ENCODE measurements at regions not wholly inside any gene's neighbourhood (a gene's known extent, or its start where the extent isn't known, plus 50 kb on each side); places are given as distances from the start of the nearest gene placed in this dataset.

- Histone ChIP-seq H2AFZ (ENCODE audit: insufficient read depth, low read depth, low read length, poor library complexity, severe bottlenecking) (no peak overlapping the region), H3K79me2 (ENCODE audit: control insufficient read depth, insufficient read depth, low read length) (no peaks in the 10 kb centered on the region), H3K4me2 (replicated peaks; ENCODE audit: low read depth, low read length, poor library complexity, severe bottlenecking) (no peak overlapping the region), H3K4me3 (ENCODE audit: control extremely low read depth in 1 of 5, extremely low read depth in 1 of 5, insufficient read depth in 1 of 5, low read depth in 2 of 5, low read length in 4 of 5) (no peak overlapping the region), H3K9ac (ENCODE audit: low read length) (no peak overlapping the region), H4K20me1 (ENCODE audit: control insufficient read depth, insufficient read depth, low read length, poor library complexity, severe bottlenecking) (no peaks in the 10 kb centered on the region), H3K9me3 (ENCODE audit: control extremely low read depth in 1 of 3, control insufficient read depth in 2 of 3, insufficient read depth in 1 of 3, low read length in 2 of 3) (peaks cover 0 to 2% (median 0%) of the 10 kb centered on the region in 3 donors), H3K27ac (ENCODE audit: low read length in 2 of 2) (no peak overlapping the region), H3K27me3 (replicated peaks in 1 of 4; ENCODE audit: control extremely low read depth in 1 of 4, control insufficient read depth in 3 of 4, insufficient read depth in 4 of 4, low read length in 3 of 4) (no peaks in the 10 kb centered on the region), H3K4me1 (ENCODE audit: control insufficient read depth in 2 of 2, insufficient read depth in 2 of 2, low read length in 2 of 2) (no peaks in the 10 kb centered on the region), H3K36me3 (replicated peaks in 1 of 2; ENCODE audit: control extremely low read depth in 1 of 2, control insufficient read depth in 1 of 2, extremely low read depth in 1 of 2, insufficient read depth in 2 of 2, low read length in 1 of 2) (no peaks in the 10 kb centered on the region)
- ChIA-PET CTCF (no interaction called here), POLR2A (no interaction called here)
- TF ChIP-seq EZH2 (IDR thresholded peaks at IDR 0.05; ENCODE audit: borderline replicate concordance, insufficient read depth, low read depth, low read length, poor library complexity, severe bottlenecking), result no peak
- TF ChIP-seq CTCF (IDR thresholded peaks at IDR 0.05), result no peak
- Mint-ChIP-seq H3K4me3 (no peak overlapping the region), H3K27ac (no peak overlapping the region), H3K9me3 (ENCODE audit: insufficient read depth) (no peaks in the 10 kb centered on the region), H3K27me3 (no peaks in the 10 kb centered on the region), H3K4me1 (no peaks in the 10 kb centered on the region)
- WGBS (ENCODE audit: insufficient coverage), result no CpG with 5 or more reads among the region's 1 CpG
- no peak for DNase-seq
- intact Hi-C loops (cut with micrococcal nuclease), result no loop called here
- no peak for ATAC-seq (ENCODE audit: low read depth)
Observed at GRCh38 chr11:105273660-105274280, 134.2 kb upstream of the CARD18 start.

DNA sequence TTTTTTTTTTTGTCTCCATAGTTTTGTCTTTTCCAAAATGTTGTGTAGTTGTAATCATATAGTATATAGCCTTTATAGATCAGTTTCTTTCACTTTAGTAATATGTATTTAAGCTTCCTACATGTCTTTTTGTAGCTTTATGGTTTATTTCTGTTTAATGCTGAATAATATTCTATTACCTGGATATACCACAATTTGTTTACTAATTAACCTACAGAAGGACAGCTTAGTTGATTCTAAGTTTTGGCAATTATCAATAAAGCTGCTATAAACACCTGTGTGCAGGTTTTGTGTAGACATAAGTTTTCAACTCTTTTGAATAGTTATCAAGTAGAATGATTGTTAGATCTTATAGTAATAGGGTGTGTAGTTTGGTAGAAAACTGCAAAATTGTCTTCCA lies 130.3 kb upstream of the CARD18 start:
- no peak overlapping the region for H3K27ac Mint-ChIP-seq
- TF ChIP-seq CTCF (IDR thresholded peaks at IDR 0.05) (no peak), EZH2 (IDR thresholded peaks at IDR 0.05; ENCODE audit: borderline replicate concordance, insufficient read depth, low read depth, low read length, poor library complexity, severe bottlenecking) (no peak)
- no peak for ATAC-seq (ENCODE audit: low read depth)
- no peak overlapping the region for H3K4me3 Mint-ChIP-seq
- Histone ChIP-seq H3K4me2 (replicated peaks; ENCODE audit: low read depth, low read length, poor library complexity, severe bottlenecking) (no peak overlapping the region), H3K79me2 (ENCODE audit: control insufficient read depth, insufficient read depth, low read length) (no peaks in the 10 kb centered on the region), H3K9ac (ENCODE audit: low read length) (no peak overlapping the region), H4K20me1 (ENCODE audit: control insufficient read depth, insufficient read depth, low read length, poor library complexity, severe bottlenecking) (no peaks in the 10 kb centered on the region), H3K27me3 (replicated peaks in 1 of 4; ENCODE audit: control extremely low read depth in 1 of 4, control insufficient read depth in 3 of 4, insufficient read depth in 4 of 4, low read length in 3 of 4) (no peaks in the 10 kb centered on the region), H3K36me3 (replicated peaks in 1 of 2; ENCODE audit: control extremely low read depth in 1 of 2, control insufficient read depth in 1 of 2, extremely low read depth in 1 of 2, insufficient read depth in 2 of 2, low read length in 1 of 2) (no peaks in the 10 kb centered on the region), H3K4me1 (ENCODE audit: control insufficient read depth in 2 of 2, insufficient read depth in 2 of 2, low read length in 2 of 2) (no peaks in the 10 kb centered on the region), H3K27ac (ENCODE audit: low read length in 2 of 2) (no peak overlapping the region), H2AFZ (ENCODE audit: insufficient read depth, low read depth, low read length, poor library complexity, severe bottlenecking) (no peak overlapping the region), H3K9me3 (ENCODE audit: control extremely low read depth in 1 of 3, control insufficient read depth in 2 of 3, insufficient read depth in 1 of 3, low read length in 2 of 3) (peaks cover 0 to 2% (median 0%) of the 10 kb centered on the region in 3 donors), H3K4me3 (ENCODE audit: control extremely low read depth in 1 of 5, extremely low read depth in 1 of 5, insufficient read depth in 1 of 5, low read depth in 2 of 5, low read length in 4 of 5) (no peak overlapping the region)
- ChIA-PET CTCF (no interaction called here), POLR2A (no interaction called here)
- H3K27me3 Mint-ChIP-seq, result no peaks in the 10 kb centered on the region
- DNase-seq, result no peak
- H3K4me1 Mint-ChIP-seq, result no peaks in the 10 kb centered on the region
- intact Hi-C loops (cut with micrococcal nuclease), result no loop called here
- no peaks in the 10 kb centered on the region for H3K9me3 Mint-ChIP-seq (ENCODE audit: insufficient read depth)

Data from B cell (primary cell).